Type B pancreatic cell (in vitro differentiated cells): ENCODE measurements at regions not wholly inside any gene's neighbourhood (a gene's known extent, or its start where the extent isn't known, plus 50 kb on each side); places are given as distances from the start of the nearest gene placed in this dataset.

Source experiments
- DNase-seq: peaks from one replicate; pipeline ENCODE4 v3.0.0; 2021; ENCODE audit warnings: mixed read lengths; ENCODE audit not compliant: unreplicated experiment; ENCODE audit errors: extremely low spot score
- H3K27ac Mint-ChIP-seq: 2 replicates; pipeline ENCODE4 v1.8.0; 2021; ENCODE audit warnings: mild to moderate bottlenecking, mixed read lengths
- H3K27me3 Mint-ChIP-seq: 2 replicates; pipeline ENCODE4 v1.8.0; 2021; ENCODE audit warnings: mixed read lengths
- H3K36me3 Mint-ChIP-seq: 2 replicates; pipeline ENCODE4 v1.8.0; 2021; ENCODE audit warnings: mixed read lengths
- H3K4me1 Mint-ChIP-seq: one replicate; pipeline ENCODE4 v1.8.0; 2021; ENCODE audit warnings: mixed read lengths; ENCODE audit not compliant: unreplicated experiment
- H3K4me3 Mint-ChIP-seq: 2 replicates; pipeline ENCODE4 v1.8.0; 2021; ENCODE audit warnings: mild to moderate bottlenecking, mixed read lengths
- H3K9me3 Mint-ChIP-seq: 2 replicates; pipeline ENCODE4 v1.8.0; 2021; ENCODE audit warnings: mixed read lengths
- CTCF ChIP-seq: fragments of 200-600 bp; sonication (generic); conservative IDR thresholded peaks from 2 replicates; pipeline ENCODE4 v1.5.0; 2021; ENCODE audit warnings: antibody characterized with exemption, mild to moderate bottlenecking

DNA sequence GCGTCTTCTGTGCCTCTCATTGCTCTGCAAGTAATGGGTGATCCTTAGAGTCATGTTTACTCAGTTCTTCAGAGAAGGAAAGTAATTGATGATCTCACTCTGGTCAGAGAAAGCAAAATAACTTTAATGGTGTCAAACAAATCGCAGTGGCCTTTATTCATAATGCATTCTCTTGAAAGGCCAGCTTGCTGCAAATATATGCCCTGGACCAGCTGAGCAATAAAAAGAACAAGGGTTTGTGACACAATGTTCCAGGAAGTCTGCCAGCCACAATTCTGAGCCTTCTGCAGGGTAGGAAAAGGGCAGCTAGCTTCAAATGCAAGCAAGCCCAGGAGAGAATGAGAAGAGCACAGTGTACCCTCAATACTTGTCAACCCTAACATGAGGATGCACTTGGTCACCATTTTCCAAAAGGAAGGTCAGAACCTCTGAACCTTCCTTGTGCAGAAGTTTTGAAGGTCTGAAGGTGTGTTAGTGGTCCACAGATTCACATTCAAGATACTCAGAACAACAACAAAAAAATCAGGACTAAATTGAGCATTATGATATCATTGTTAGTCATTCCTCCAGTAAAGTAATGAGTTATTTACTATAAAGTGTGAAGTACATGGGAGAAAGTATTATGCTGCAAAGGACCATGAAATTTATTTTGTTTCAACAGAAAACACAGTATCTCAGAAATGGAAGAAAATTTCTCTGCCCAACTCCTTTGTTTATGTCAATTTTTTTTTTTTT, 355.6 kb downstream of the PAX3 start:
- no peak overlapping the region for H3K27ac Mint-ChIP-seq

GRCh38 chr2:221931251-221931991, 359.3 kb upstream of the EPHA4 start:
- no peak overlapping the region for H3K4me3 Mint-ChIP-seq
- H3K9me3 Mint-ChIP-seq = no peaks in the 10 kb centered on the region
- no peak overlapping the region for H3K27ac Mint-ChIP-seq
- H3K4me1 Mint-ChIP-seq = no peaks in the 10 kb centered on the region
- TF ChIP-seq CTCF = no peak
- no peak for DNase-seq
- H3K36me3 Mint-ChIP-seq = no peaks in the 10 kb centered on the region
- H3K27me3 Mint-ChIP-seq = peaks cover 10% of the 10 kb centered on the region

More for the DNA sequence above, 355.6 kb downstream of the PAX3 start:
- no peak for TF ChIP-seq CTCF
- H3K4me1 Mint-ChIP-seq = peaks cover 5% of the 10 kb centered on the region
- H3K36me3 Mint-ChIP-seq = no peaks in the 10 kb centered on the region
- H3K4me3 Mint-ChIP-seq = no peak overlapping the region
- no peak for DNase-seq
- H3K27me3 Mint-ChIP-seq = no peaks in the 10 kb centered on the region
- no peaks in the 10 kb centered on the region for H3K9me3 Mint-ChIP-seq

- H3K27me3 Mint-ChIP-seq = peaks cover 10% of the 10 kb centered on the region
- H3K36me3 Mint-ChIP-seq = no peaks in the 10 kb centered on the region
- no peaks in the 10 kb centered on the region for H3K9me3 Mint-ChIP-seq
- H3K4me1 Mint-ChIP-seq = no peaks in the 10 kb centered on the region
- TF ChIP-seq CTCF = no peak
- no peak for DNase-seq
- H3K4me3 Mint-ChIP-seq = no peak overlapping the region
- no peak overlapping the region for H3K27ac Mint-ChIP-seq
Observed at GRCh38 chr2:221929259-221929658, 357.2 kb upstream of the EPHA4 start.

DNA sequence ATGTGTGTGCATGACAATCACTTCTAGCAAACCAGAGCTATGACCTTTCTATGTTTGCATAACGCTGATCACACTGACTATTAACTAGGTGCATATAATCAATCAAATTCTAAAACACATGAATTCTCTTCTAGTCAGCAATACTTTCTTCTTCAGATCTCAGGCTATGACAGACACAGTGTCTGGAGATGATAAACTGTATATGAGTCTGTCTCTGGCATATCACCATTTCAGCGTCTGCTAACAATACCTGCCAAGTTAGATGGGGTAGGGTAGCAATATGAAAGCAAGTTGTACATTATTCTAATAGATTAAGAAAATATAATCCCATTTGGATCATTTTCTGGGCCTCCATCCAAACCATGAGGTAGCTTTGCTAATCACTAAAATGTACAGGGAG, 354.2 kb upstream of the EPHA4 start:
- H3K4me1 Mint-ChIP-seq = no peaks in the 10 kb centered on the region

DNA sequence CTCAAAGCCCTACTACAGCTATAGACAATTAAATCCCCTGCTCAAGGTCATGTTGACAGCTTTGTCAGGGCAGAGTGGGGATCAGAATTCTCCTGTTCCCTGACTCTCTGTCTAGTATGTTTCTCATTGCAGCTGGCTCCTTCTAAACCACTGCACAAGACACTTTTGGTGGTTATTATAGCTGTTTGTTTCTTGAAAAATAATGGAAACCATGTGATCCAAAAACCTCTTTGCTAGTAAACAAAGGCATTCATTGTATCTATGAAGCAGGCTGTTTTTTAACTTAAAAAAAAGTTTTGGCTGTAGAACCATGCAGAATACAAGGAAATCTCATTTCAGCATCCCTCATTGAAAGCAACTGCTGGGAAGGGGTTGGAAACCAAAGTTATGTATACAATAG, 352.5 kb upstream of the EPHA4 start:
- Mint-ChIP-seq H3K27me3 (peaks cover under 1% of the 10 kb centered on the region), H3K27ac (no peak overlapping the region), H3K9me3 (no peaks in the 10 kb centered on the region), H3K4me3 (no peak overlapping the region), H3K36me3 (no peaks in the 10 kb centered on the region), H3K4me1 (no peaks in the 10 kb centered on the region)
- DNase-seq = no peak
- no peak for TF ChIP-seq CTCF

More for the DNA sequence above, 354.2 kb upstream of the EPHA4 start:
- DNase-seq = no peak
- H3K27ac Mint-ChIP-seq = no peak overlapping the region
- H3K4me3 Mint-ChIP-seq = no peak overlapping the region
- no peaks in the 10 kb centered on the region for H3K36me3 Mint-ChIP-seq
- H3K27me3 Mint-ChIP-seq = peaks cover 10% of the 10 kb centered on the region
- H3K9me3 Mint-ChIP-seq = no peaks in the 10 kb centered on the region
- TF ChIP-seq CTCF = no peak
